Tibial nerve (tissue), 4 donors: ENCODE measurements at regions not wholly inside any gene's neighbourhood (a gene's known extent, or its start where the extent isn't known, plus 50 kb on each side); places are given as distances from the start of the nearest gene placed in this dataset.

Source experiments
- CTCF ChIP-seq, 5 experiments: fragments of 200-600 bp in 3 of 5; fragments of 450-650 bp in 2 of 5; sonication (generic) in 3 of 5; IDR thresholded peaks; one replicate each; pipeline ENCODE4 v1.5.1; 2016 to 2019; ENCODE audit warnings: antibody characterized with exemption in 5 of 5, mild to moderate bottlenecking in 3 of 5, moderate library complexity in 2 of 5
- EP300 ChIP-seq, 2 donors: sonication (generic); formaldehyde crosslinking; IDR thresholded peaks; one replicate each; pipeline ENCODE4 v1.6.1; 2017; ENCODE audit warnings: antibody characterized with exemption in 2 of 2, mild to moderate bottlenecking in 1 of 2
- POLR2A ChIP-seq, 2 donors: fragments of 450-650 bp; IDR thresholded peaks; one replicate each; pipeline ENCODE4 v1.6.1; 2017; ENCODE audit warnings: antibody characterized with exemption in 2 of 2, mild to moderate bottlenecking in 2 of 2, moderate library complexity in 2 of 2

- no peak for TF ChIP-seq POLR2A (IDR thresholded peaks at IDR 0.05)
- TF ChIP-seq CTCF (IDR thresholded peaks at IDR 0.05) = no peak
- no peak for TF ChIP-seq EP300 (IDR thresholded peaks at IDR 0.05)
These were observed 85.3 kb downstream of the HAPSTR1 start for GRCh38 chr16:9176547-9177418.
